Pancreas (tissue), 10 donors: ENCODE measurements at regions not wholly inside any gene's neighbourhood (a gene's known extent, or its start where the extent isn't known, plus 50 kb on each side); places are given as distances from the start of the nearest gene placed in this dataset.
A peak's percentile ranks its signal among the peaks of the same experiment; 100 is the strongest.

Experiments used
- ATAC-seq, 4 donors: fragments of 200-7000 bp; cut with Tn5 transposase; one replicate each; pipeline versions ENCODE4 v1.8.0 to v1.9.1; 2020; ENCODE audit warnings: mild to moderate bottlenecking in 4 of 4, moderate library complexity in 4 of 4
- DNase-seq, 6 donors: peaks; one replicate each; pipeline ENCODE4 v3.0.0-alpha.2; 2020
- FAIRE-seq: peaks from 2 replicates; lab custom pipeline; 2012; peaks lifted over from hg19 to GRCh38; lab: Jason Lieb, UNC
- H3K27ac ChIP-seq, 4 donors: fragments of 200-600 bp; sonication (generic); 1 replicate in 3 of 4; 2 replicates in 1 of 4; pipeline versions ENCODE4 v1.5.0 to v1.8.0; 2020
- H3K27me3 ChIP-seq, 4 donors: fragments of 200-600 bp; one replicate each; pipeline ENCODE4 v1.8.0; 2021
- H3K36me3 ChIP-seq, 3 donors: fragments of 200-600 bp; sonication (generic) in 1 of 3; one replicate each; pipeline versions ENCODE4 v1.5.0 to v1.8.0; 2020 to 2021
- H3K4me1 ChIP-seq, 3 donors: fragments of 200-600 bp; one replicate each; pipeline ENCODE4 v1.8.0; 2021
- H3K4me3 ChIP-seq, 4 donors: fragments of 200-600 bp; sonication (generic) in 2 of 4; one replicate each; pipeline versions ENCODE4 v1.5.0 to v1.8.0; 2020 to 2021
- H3K9me3 ChIP-seq, 4 donors: fragments of 200-600 bp; one replicate each; pipeline ENCODE4 v1.8.0; 2021
- WGBS, 2 donors: extraction: QIAGEN DNeasy Blood & Tissue Kit; methylation state at CpG; one replicate each; pipeline ENCODE4 v1.1.7; 2013; 5-methylcytosine and 5-hydroxymethylcytosine counted together
- intact Hi-C, 3 donors: fragments of 100-400 bp; cut with DNase I; formaldehyde crosslinking; loops; one replicate each; pipeline versions ENCODE4 v1.11.1 to v1.14.2; 2022
- TF ChIP-seq, protein P1 (sequence below), 4 donors: fragments of 200-600 bp; sonication (generic) in 3 of 4; IDR thresholded peaks; one replicate each; pipeline versions ENCODE4 v1.5.0 to v1.8.0; 2021; ENCODE audit warnings: antibody characterized with exemption in 4 of 4
- donor health status: healthy with polysubstance abuse.
- donor health status: DM: no; HTN: no; CAD: no; lungs with moderate emphysema.
- donor health status: DM: no; HTN: no; CAD: no.
- donor health status: control.
- donor health status: control.
- donor health status: Bipolar disorder and iron deficiency.
- donor health status: DM: yes; HTN: yes; CAD: no.
- donor health status: DM: no; HTN: no; CAD: no.
- donor health status: DM: no; HTN: no; CAD: no.
- donor health status: DM: yes; HTN: yes; CAD: no.

DNA sequence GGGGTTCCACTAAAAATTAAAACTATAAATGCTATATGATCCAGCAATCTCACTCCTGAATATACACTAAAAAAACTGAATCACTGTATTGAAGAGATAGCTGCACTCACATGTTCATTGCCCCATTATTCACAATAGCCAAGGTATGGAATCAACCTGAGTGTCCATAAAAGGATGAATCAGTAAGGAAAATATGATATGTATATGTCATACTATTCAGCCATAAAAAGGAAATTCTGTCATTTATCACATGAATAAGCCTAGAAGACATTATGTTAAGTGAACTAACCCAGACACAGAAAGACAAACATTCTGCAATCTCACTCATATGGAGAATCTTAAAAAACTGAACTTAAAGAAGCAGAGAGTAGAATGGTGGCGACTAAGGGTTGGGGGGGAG, 1376.2 kb upstream of the CDH9 start:
- intact Hi-C loops, result no loop called here
- Histone ChIP-seq H3K27ac (no peak overlapping the region), H3K36me3 (no peaks in the 10 kb centered on the region), H3K27me3 (no peaks in the 10 kb centered on the region), H3K4me3 (no peak overlapping the region), H3K9me3 (peaks cover 0 to 3% (median 0%) of the 10 kb centered on the region in 4 donors), H3K4me1 (no peaks in the 10 kb centered on the region)
- DNase-seq, result no peak
- WGBS, 2 donors, result 63 to 65% methylated on average over 1 of the region's 1 CpG
- TF ChIP-seq, protein P1, sequence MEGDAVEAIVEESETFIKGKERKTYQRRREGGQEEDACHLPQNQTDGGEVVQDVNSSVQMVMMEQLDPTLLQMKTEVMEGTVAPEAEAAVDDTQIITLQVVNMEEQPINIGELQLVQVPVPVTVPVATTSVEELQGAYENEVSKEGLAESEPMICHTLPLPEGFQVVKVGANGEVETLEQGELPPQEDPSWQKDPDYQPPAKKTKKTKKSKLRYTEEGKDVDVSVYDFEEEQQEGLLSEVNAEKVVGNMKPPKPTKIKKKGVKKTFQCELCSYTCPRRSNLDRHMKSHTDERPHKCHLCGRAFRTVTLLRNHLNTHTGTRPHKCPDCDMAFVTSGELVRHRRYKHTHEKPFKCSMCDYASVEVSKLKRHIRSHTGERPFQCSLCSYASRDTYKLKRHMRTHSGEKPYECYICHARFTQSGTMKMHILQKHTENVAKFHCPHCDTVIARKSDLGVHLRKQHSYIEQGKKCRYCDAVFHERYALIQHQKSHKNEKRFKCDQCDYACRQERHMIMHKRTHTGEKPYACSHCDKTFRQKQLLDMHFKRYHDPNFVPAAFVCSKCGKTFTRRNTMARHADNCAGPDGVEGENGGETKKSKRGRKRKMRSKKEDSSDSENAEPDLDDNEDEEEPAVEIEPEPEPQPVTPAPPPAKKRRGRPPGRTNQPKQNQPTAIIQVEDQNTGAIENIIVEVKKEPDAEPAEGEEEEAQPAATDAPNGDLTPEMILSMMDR (IDR thresholded peaks at IDR 0.05), result no peak
- no peak for FAIRE-seq
- no peak for ATAC-seq

DNA sequence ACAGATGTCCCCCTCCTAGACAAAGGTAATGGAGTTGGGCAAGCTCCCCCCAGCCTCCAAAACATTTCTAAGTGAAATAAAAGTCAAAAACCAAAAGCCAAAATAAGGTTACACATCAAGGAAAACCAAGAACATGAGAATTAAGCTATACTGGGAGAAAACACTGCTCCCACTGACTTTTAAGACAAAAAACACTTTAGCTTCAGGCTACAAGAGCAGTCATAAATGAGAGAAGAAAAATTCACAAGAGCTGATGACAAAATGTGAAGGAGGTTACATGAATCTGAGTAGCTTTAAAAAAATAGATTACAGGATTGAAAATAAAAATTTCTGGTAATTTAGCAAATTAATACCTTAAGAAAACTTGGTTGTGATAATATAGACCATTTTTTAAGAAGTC, 1370.3 kb upstream of the CDH9 start:
- Histone ChIP-seq H3K9me3 (no peaks in the 10 kb centered on the region), H3K36me3 (no peaks in the 10 kb centered on the region), H3K4me3 (no peak overlapping the region), H3K27me3 (no peaks in the 10 kb centered on the region), H3K4me1 (no peaks in the 10 kb centered on the region), H3K27ac (no peak overlapping the region)
- ATAC-seq (no peak), DNase-seq (no peak), FAIRE-seq (no peak)
- intact Hi-C loops, result no loop called here
- TF ChIP-seq, protein P1 (IDR thresholded peaks at IDR 0.05), result no peak

DNA sequence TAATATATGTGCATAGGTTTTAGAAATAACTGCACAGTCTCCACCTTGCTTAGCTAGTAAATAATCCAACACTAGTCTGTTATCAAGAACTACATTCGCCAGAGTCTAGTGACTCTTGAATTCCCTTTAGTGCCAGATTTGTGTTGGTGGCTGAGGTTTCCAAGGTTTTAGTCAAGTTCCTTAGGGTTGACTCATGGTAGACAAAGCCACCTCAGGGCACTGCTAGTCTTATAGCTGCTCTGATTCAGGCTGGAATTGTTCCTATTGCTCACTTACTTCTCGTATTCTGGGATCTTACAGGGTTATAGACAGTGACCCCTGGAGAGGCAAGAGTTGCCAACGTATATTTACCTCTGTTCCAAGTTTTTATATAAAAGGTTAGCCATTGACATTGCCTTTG, 1369.8 kb upstream of the CDH9 start:
- TF ChIP-seq, protein P1 (IDR thresholded peaks at IDR 0.05), result no peak
- no peak for DNase-seq
- Histone ChIP-seq H3K27ac (no peak overlapping the region), H3K4me1 (no peaks in the 10 kb centered on the region), H3K9me3 (no peaks in the 10 kb centered on the region), H3K27me3 (no peaks in the 10 kb centered on the region), H3K4me3 (no peak overlapping the region), H3K36me3 (no peaks in the 10 kb centered on the region)
- ATAC-seq, result no peak
- intact Hi-C loops, result no loop called here
- WGBS, 2 donors, result 45 to 69% methylated on average over 3 of the region's 3 CpGs
- no peak for FAIRE-seq

DNA sequence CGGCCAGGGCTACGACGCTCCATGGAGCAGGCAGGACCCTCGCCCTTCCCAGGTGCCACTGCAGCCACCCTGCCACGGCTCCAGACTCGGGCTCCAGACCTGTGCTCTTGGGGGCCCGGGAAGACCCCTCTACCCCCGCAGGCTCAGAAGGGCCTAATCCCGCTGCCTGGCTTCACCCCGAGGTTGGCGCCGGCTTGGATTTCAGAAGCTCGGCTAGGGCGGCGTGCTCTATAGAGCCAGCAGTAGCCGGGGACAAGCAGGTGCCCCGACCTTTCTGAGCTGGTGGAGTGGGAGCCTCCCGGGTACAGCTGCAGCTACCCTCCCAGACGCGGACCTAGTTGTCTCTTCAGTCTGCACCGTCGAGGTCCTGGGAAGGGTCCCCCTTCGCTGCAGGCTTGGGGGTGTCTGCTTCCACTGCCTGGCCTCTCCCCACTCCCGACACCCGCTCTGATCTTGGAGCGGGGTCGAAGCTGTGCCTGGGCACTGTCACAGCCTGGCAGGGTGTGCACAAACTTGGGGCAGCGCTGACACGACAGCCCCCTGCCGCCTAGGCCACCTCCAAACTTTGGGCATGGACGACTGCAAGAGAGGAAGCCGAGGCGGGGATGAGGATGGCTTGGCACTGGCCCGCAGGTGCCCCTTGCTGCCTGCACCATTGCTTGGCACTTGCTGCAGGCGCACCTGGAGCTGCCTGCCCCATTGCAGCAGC, 1366.1 kb upstream of the CDH9 start:
- WGBS, 2 donors, result 78 to 89% methylated on average over 35 of the region's 35 CpGs
- H3K4me1 ChIP-seq, result no peaks in the 10 kb centered on the region
- H3K27ac ChIP-seq, result no peak overlapping the region
- peak in 3 of 6 donors; percentile 10 to 55 (median 46) for DNase-seq
- no peaks in the 10 kb centered on the region for H3K27me3 ChIP-seq
- no peak for FAIRE-seq
- no peak overlapping the region for H3K4me3 ChIP-seq
- TF ChIP-seq, protein P1 (IDR thresholded peaks at IDR 0.05), result no peak
- no peaks in the 10 kb centered on the region for H3K36me3 ChIP-seq
- no peak for ATAC-seq
- H3K9me3 ChIP-seq, result no peaks in the 10 kb centered on the region
- intact Hi-C loops, result no loop called here

DNA sequence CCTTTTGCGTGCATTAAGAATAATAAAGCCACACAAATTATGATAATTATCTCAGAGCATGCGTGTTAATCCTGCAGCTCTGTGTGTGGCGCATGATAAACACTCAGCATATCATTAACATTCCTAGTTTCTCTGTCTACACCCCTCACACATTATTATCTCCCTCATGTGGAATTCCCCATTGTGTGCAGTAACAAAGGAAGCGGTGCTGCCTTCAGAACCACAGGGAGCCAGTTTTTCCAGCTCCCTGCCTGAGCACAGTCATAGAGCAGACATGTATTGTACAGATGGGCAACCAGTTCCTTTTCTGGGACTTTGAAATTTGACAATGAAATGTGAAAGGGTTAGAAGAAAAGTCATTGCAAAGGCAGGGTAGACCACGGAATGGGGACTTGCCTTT, 1365.5 kb upstream of the CDH9 start:
- H3K9me3 ChIP-seq, result no peaks in the 10 kb centered on the region
- H3K27me3 ChIP-seq, result no peaks in the 10 kb centered on the region
- TF ChIP-seq, protein P1 (IDR thresholded peaks at IDR 0.05), result no peak
- ATAC-seq, result no peak
- no peaks in the 10 kb centered on the region for H3K4me1 ChIP-seq
- H3K27ac ChIP-seq, result no peak overlapping the region
- WGBS, 2 donors, result 45 to 69% methylated on average over 5 of the region's 5 CpGs
- no peak for DNase-seq
- FAIRE-seq, result no peak
- no peaks in the 10 kb centered on the region for H3K36me3 ChIP-seq
- intact Hi-C loops, result no loop called here
- no peak overlapping the region for H3K4me3 ChIP-seq
